Lung (tissue), 11 donors: ENCODE measurements at regions not wholly inside any gene's neighbourhood (a gene's known extent, or its start where the extent isn't known, plus 50 kb on each side); places are given as distances from the start of the nearest gene placed in this dataset.
A peak's percentile ranks its signal among the peaks of the same experiment; 100 is the strongest.

Experiments used
- ATAC-seq: fragments of 200-7000 bp; cut with Tn5 transposase; one replicate; pipeline ENCODE4 v1.9.1; 2020; ENCODE audit warnings: moderate number of reproducible peaks; ENCODE audit not compliant: insufficient read depth, low FRiP score
- DNase-seq, 3 donors: peaks; one replicate each; pipeline ENCODE4 v3.0.0-alpha.2; 2013 to 2017
- H3K27ac ChIP-seq, 2 donors: one replicate each; pipeline ENCODE4 v1.5.1; 2013; ENCODE audit warnings: mild to moderate bottlenecking in 2 of 2, moderate library complexity in 2 of 2, control low read depth in 1 of 2, inconsistent platforms in 1 of 2, low read depth in 1 of 2, low read length in 1 of 2
- H3K27me3 ChIP-seq, 3 donors: one replicate each; pipeline ENCODE4 v1.5.1; 2013; ENCODE audit warnings: low read length in 2 of 3; ENCODE audit not compliant: control insufficient read depth in 3 of 3, insufficient read depth in 3 of 3
- H3K36me3 ChIP-seq, 4 donors: one replicate each; pipeline ENCODE4 v1.5.1; 2013; ENCODE audit warnings: low read length in 4 of 4, mild to moderate bottlenecking in 1 of 4, moderate library complexity in 1 of 4; ENCODE audit not compliant: control insufficient read depth in 4 of 4, insufficient read depth in 4 of 4
- H3K4me1 ChIP-seq, 5 donors: one replicate each; pipeline ENCODE4 v1.5.1; 2013; ENCODE audit warnings: low read length in 5 of 5, mild to moderate bottlenecking in 2 of 5, moderate library complexity in 1 of 5; ENCODE audit not compliant: control insufficient read depth in 5 of 5, insufficient read depth in 5 of 5
- H3K4me3 ChIP-seq: one replicate; pipeline ENCODE4 v1.5.1; 2013; ENCODE audit warnings: mild to moderate bottlenecking, control low read depth, moderate library complexity
- H3K9ac ChIP-seq, 2 donors: one replicate each; pipeline ENCODE4 v1.5.1; 2013; ENCODE audit warnings: low read length in 2 of 2, control low read depth in 1 of 2; ENCODE audit not compliant: insufficient read depth in 1 of 2
- H3K9me3 ChIP-seq, 4 donors: one replicate each; pipeline ENCODE4 v1.5.1; 2013; ENCODE audit warnings: low read length in 3 of 4, mild to moderate bottlenecking in 1 of 4, moderate library complexity in 1 of 4; ENCODE audit not compliant: control insufficient read depth in 4 of 4, insufficient read depth in 3 of 4
- CTCF ChIP-seq: IDR thresholded peaks from 2 replicates; pipeline ENCODE4 v1.5.1; 2012; ENCODE audit warnings: mild to moderate bottlenecking; ENCODE audit errors: control extremely low read depth, extremely low read depth
- WGBS, 2 donors: extraction: QIAGEN DNeasy Blood & Tissue Kit; methylation state at CpG; one replicate each; pipeline ENCODE4 v1.1.7; 2013; 5-methylcytosine and 5-hydroxymethylcytosine counted together
- donor health status: control.
- donor health status: control.
- donor health status: Bipolar disorder and iron deficiency.
- donor health status: healthy.
- donor health status: DM: yes; HTN: yes; CAD: no.

GRCh38 chr1:22290157-22290556 is 147.3 kb upstream of the WNT4 start:
- WGBS, 2 donors, result 84 to 86% methylated on average over 8 of the region's 8 CpGs
- no peak for TF ChIP-seq CTCF
- no peak for DNase-seq

DNA sequence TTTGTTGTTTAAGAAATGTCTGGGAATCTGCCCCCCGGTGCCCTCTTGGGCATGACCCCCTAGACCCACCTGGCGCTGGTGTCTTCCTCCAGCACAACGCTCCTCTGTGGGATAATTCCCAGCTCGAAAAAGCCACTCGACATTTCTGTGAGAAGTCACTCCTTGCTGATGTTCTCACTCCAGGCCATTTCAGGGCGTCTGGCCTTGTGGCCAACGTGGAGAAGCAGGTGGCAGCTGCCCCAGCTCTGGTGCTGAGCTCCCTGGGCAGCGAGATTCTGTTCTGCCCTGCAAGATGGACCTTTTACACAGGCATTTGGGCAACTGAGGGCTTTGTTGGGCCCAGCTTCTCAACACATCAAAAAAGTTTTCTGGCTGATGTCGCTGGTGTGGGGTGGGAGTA is 147.7 kb upstream of the WNT4 start:
- WGBS, 2 donors, result 82 to 88% methylated on average over 9 of the region's 9 CpGs
- H3K36me3 ChIP-seq, result no peaks in the 10 kb centered on the region
- H3K9ac ChIP-seq, result no peak overlapping the region
- no peak overlapping the region for H3K4me3 ChIP-seq
- no peaks in the 10 kb centered on the region for H3K9me3 ChIP-seq
- H3K27ac ChIP-seq, result no peak overlapping the region
- no peaks in the 10 kb centered on the region for H3K4me1 ChIP-seq
- TF ChIP-seq CTCF, result no peak
- H3K27me3 ChIP-seq, result no peaks in the 10 kb centered on the region
- DNase-seq, result no peak
- no peak for ATAC-seq

More at GRCh38 chr1:22290157-22290556, 147.3 kb upstream of the WNT4 start:
- H3K4me1 ChIP-seq, result no peaks in the 10 kb centered on the region
- H3K4me3 ChIP-seq, result no peak overlapping the region
- no peak overlapping the region for H3K9ac ChIP-seq
- H3K27ac ChIP-seq, result no peak overlapping the region
- no peaks in the 10 kb centered on the region for H3K36me3 ChIP-seq
- ATAC-seq, result no peak
- H3K27me3 ChIP-seq, result no peaks in the 10 kb centered on the region
- no peaks in the 10 kb centered on the region for H3K9me3 ChIP-seq

- Histone ChIP-seq H3K27me3 (no peaks in the 10 kb centered on the region), H3K27ac (no peak overlapping the region), H3K9me3 (no peaks in the 10 kb centered on the region), H3K36me3 (no peaks in the 10 kb centered on the region), H3K4me1 (no peaks in the 10 kb centered on the region), H3K9ac (no peak overlapping the region), H3K4me3 (no peak overlapping the region)
- DNase-seq (no peak), ATAC-seq (no peak)
- TF ChIP-seq CTCF, result no peak
- WGBS, 2 donors, result 69 to 74% methylated on average over 6 of the region's 6 CpGs
These were observed 148.2 kb upstream of the WNT4 start for GRCh38 chr1:22291057-22291456.

- DNase-seq (peak in 1 of 3 donors; percentile 6), ATAC-seq (no peak)
- H3K9me3 ChIP-seq, result no peaks in the 10 kb centered on the region
- no peak overlapping the region for H3K9ac ChIP-seq
- no peaks in the 10 kb centered on the region for H3K36me3 ChIP-seq
- TF ChIP-seq CTCF, result no peak
- no peaks in the 10 kb centered on the region for H3K4me1 ChIP-seq
- peaks cover 0 to under 1% (median 0%) of the 10 kb centered on the region in 3 donors for H3K27me3 ChIP-seq
- no peak overlapping the region for H3K4me3 ChIP-seq
- H3K27ac ChIP-seq, result no peak overlapping the region
These were observed 148.6 kb upstream of the WNT4 start for GRCh38 chr1:22291494-22291893.
